Endodermal cell (in vitro differentiated cells): ENCODE measurements at regions not wholly inside any gene's neighbourhood (a gene's known extent, or its start where the extent isn't known, plus 50 kb on each side); places are given as distances from the start of the nearest gene placed in this dataset.
"Not testable (repeated sequence)": the region's sequence is repeated elsewhere in the genome, so short reads cannot be mapped to it uniquely, and the experiment has no call there.

Experiments used
- DNase-seq: peaks from one replicate; pipeline ENCODE4 v3.0.0-alpha.2; 2017
- H3K27ac ChIP-seq: 2 replicates; pipeline ENCODE4 v1.5.1; 2013; ENCODE audit warnings: mild to moderate bottlenecking, low read depth, low read length, moderate library complexity
- H3K27me3 ChIP-seq: 2 replicates; pipeline ENCODE4 v1.6.1; 2013; ENCODE audit warnings: mild to moderate bottlenecking, low read length, moderate library complexity; ENCODE audit not compliant: insufficient read depth, control insufficient read depth, poor library complexity, severe bottlenecking
- H3K36me3 ChIP-seq: 2 replicates; pipeline ENCODE4 v1.7.0; 2013; ENCODE audit warnings: mild to moderate bottlenecking, low read length, moderate library complexity; ENCODE audit not compliant: control insufficient read depth, insufficient read depth
- H3K4me1 ChIP-seq: one replicate; pipeline ENCODE4 v1.7.0; 2013; ENCODE audit warnings: low read length; ENCODE audit not compliant: control insufficient read depth, insufficient read depth
- H3K4me3 ChIP-seq: 2 replicates; pipeline ENCODE4 v1.5.1; 2013; ENCODE audit warnings: mild to moderate bottlenecking, low read length, moderate library complexity
- H3K9ac ChIP-seq: 2 replicates; pipeline ENCODE4 v1.6.1; 2013; ENCODE audit warnings: mild to moderate bottlenecking, low read length, moderate library complexity; ENCODE audit not compliant: poor library complexity, severe bottlenecking; ENCODE audit errors: extremely low read depth
- H3K9me3 ChIP-seq: 2 replicates; pipeline ENCODE4 v1.6.1; 2013; ENCODE audit warnings: mild to moderate bottlenecking, low read length, moderate library complexity; ENCODE audit not compliant: control insufficient read depth
- H3K27ac Mint-ChIP-seq: 2 replicates; pipeline ENCODE4 v1.8.0; 2020; ENCODE audit warnings: mixed read lengths
- H3K27me3 Mint-ChIP-seq: 2 replicates; pipeline ENCODE4 v1.8.0; 2021; ENCODE audit warnings: mild to moderate bottlenecking, mixed read lengths; ENCODE audit not compliant: insufficient read depth
- H3K36me3 Mint-ChIP-seq: 2 replicates; pipeline ENCODE4 v1.8.0; 2020; ENCODE audit warnings: low read depth, mixed read lengths
- H3K4me1 Mint-ChIP-seq: 2 replicates; pipeline ENCODE4 v1.8.0; 2020; ENCODE audit warnings: mixed read lengths
- H3K4me3 Mint-ChIP-seq: 2 replicates; pipeline ENCODE4 v1.8.0; 2020; ENCODE audit warnings: mild to moderate bottlenecking, moderate library complexity, mixed read lengths
- H3K9me3 Mint-ChIP-seq: 2 replicates; pipeline ENCODE4 v1.8.0; 2020; ENCODE audit warnings: mild to moderate bottlenecking, mixed read lengths
- CTCF ChIP-seq: fragments of 200-600 bp; sonication (generic); conservative IDR thresholded peaks from 2 replicates; pipeline ENCODE4 v1.5.0; 2021; ENCODE audit warnings: antibody characterized with exemption, mild to moderate bottlenecking
- WGBS, 2 experiments: methylation state at CpG; one replicate each; pipeline versions ENCODE4 v1.1.5 to v1.1.7; 2013; ENCODE audit warnings: missing lambda C conversion rate in 2 of 2, mixed read lengths in 1 of 2; ENCODE audit not compliant: insufficient coverage in 1 of 2, insufficient read length in 1 of 2; 5-methylcytosine and 5-hydroxymethylcytosine counted together

- Histone ChIP-seq H3K27ac (no peak overlapping the region), H3K36me3 (no peaks in the 10 kb centered on the region), H3K4me1 (no peaks in the 10 kb centered on the region), H3K27me3 (no peaks in the 10 kb centered on the region), H3K4me3 (no peak overlapping the region), H3K9me3 (no peaks in the 10 kb centered on the region), H3K9ac (no peak overlapping the region)
- Mint-ChIP-seq H3K4me1 (no peaks in the 10 kb centered on the region), H3K4me3 (no peak overlapping the region), H3K9me3 (no peaks in the 10 kb centered on the region), H3K27ac (no peak overlapping the region), H3K27me3 (no peaks in the 10 kb centered on the region), H3K36me3 (no peaks in the 10 kb centered on the region)
- TF ChIP-seq CTCF = no peak
- 100% methylated on average over 1 of the region's 1 CpG; no CpG with 5 or more reads in 1 of the 2 experiments for WGBS, 2 experiments
- no peak for DNase-seq
These were observed 215.2 kb upstream of the MME start for GRCh38 chr3:154864947-154865346.

GRCh38 chr3:154862265-154862664 is 217.9 kb upstream of the MME start:
- TF ChIP-seq CTCF = no peak
- H3K36me3 Mint-ChIP-seq = no peaks in the 10 kb centered on the region
- Histone ChIP-seq H3K9me3 (no peaks in the 10 kb centered on the region), H3K9ac (no peak overlapping the region), H3K27ac (no peak overlapping the region), H3K4me3 (no peak overlapping the region), H3K4me1 (no peaks in the 10 kb centered on the region), H3K27me3 (no peaks in the 10 kb centered on the region), H3K36me3 (no peaks in the 10 kb centered on the region)
- H3K27me3 Mint-ChIP-seq = no peaks in the 10 kb centered on the region
- no peak for DNase-seq
- H3K4me3 Mint-ChIP-seq = no peak overlapping the region
- no peak overlapping the region for H3K27ac Mint-ChIP-seq
- H3K9me3 Mint-ChIP-seq = peaks cover 3% of the 10 kb centered on the region
- H3K4me1 Mint-ChIP-seq = no peaks in the 10 kb centered on the region

GRCh38 chr3:154852998-154853397 is 227.1 kb upstream of the MME start:
- not testable (repeated sequence) for H3K4me1 ChIP-seq, H3K9me3 Mint-ChIP-seq, H3K9ac ChIP-seq, H3K36me3 Mint-ChIP-seq, H3K27me3 ChIP-seq, H3K36me3 ChIP-seq, H3K27me3 Mint-ChIP-seq, H3K4me1 Mint-ChIP-seq, H3K9me3 ChIP-seq, H3K4me3 ChIP-seq, H3K27ac Mint-ChIP-seq, H3K27ac ChIP-seq, DNase-seq, H3K4me3 Mint-ChIP-seq
- WGBS, 2 experiments = 86% methylated on average over 1 of the region's 3 CpGs; no CpG with 5 or more reads in 1 of the 2 experiments

GRCh38 chr3:154852515-154852914 is 227.6 kb upstream of the MME start:
- Histone ChIP-seq H3K4me1 (no peaks in the 10 kb centered on the region), H3K36me3 (no peaks in the 10 kb centered on the region), H3K9ac (no peak overlapping the region), H3K27ac (no peak overlapping the region), H3K9me3 (no peaks in the 10 kb centered on the region), H3K27me3 (no peaks in the 10 kb centered on the region), H3K4me3 (no peak overlapping the region)
- H3K4me3 Mint-ChIP-seq = no peak overlapping the region
- WGBS, 2 experiments = 91 to 97% methylated on average over 1 of the region's 1 CpG
- no peak overlapping the region for H3K27ac Mint-ChIP-seq
- no peaks in the 10 kb centered on the region for H3K4me1 Mint-ChIP-seq
- no peaks in the 10 kb centered on the region for H3K36me3 Mint-ChIP-seq
- DNase-seq = no peak
- peaks cover 2% of the 10 kb centered on the region for H3K27me3 Mint-ChIP-seq
- no peak for TF ChIP-seq CTCF
- peaks cover 7% of the 10 kb centered on the region for H3K9me3 Mint-ChIP-seq
